Endothelial cell of umbilical vein (primary cell): ENCODE measurements at regions not wholly inside any gene's neighbourhood (a gene's known extent, or its start where the extent isn't known, plus 50 kb on each side); places are given as distances from the start of the nearest gene placed in this dataset.
"Not testable (repeated sequence)": the region's sequence is repeated elsewhere in the genome, so short reads cannot be mapped to it uniquely, and the experiment has no call there.

Experiments
- BruUV-seq: library from RNA; stranded (reverse); fragments of 400-500 nt; replicated peaks from 2 replicates; lab custom pipeline; 2021; lab: Mats Ljungman, UMichigan
- CTCF ChIA-PET: fragments of 300-600, 350-600 bp; sonication (Branson Sonifier 250); formaldehyde crosslinking; loops from one replicate; lab custom pipeline; 2021; ENCODE audit warnings: antibody characterized with exemption, inconsistent platforms; lab: Charles Lee
- POLR2A ChIA-PET: fragments of 300-600, 350-600 bp; sonication (Branson Sonifier 250); formaldehyde crosslinking; loops from one replicate; lab custom pipeline; 2021; ENCODE audit warnings: antibody characterized with exemption, inconsistent platforms; lab: Charles Lee
- DNase-seq: peaks from one replicate; pipeline ENCODE4 v3.0.0-alpha.2; 2011; ENCODE audit warnings: low read depth, low spot score
- FAIRE-seq: peaks from 2 replicates; lab custom pipeline; 2011; peaks lifted over from hg19 to GRCh38; lab: Jason Lieb, UNC
- H2AFZ ChIP-seq: 2 replicates; pipeline ENCODE4 v1.6.0; 2012; ENCODE audit warnings: low read depth, low read length, control low read depth, inconsistent platforms
- H3K27ac ChIP-seq: 2 replicates; pipeline ENCODE4 v1.5.1; 2011; ENCODE audit warnings: low read depth, mild to moderate bottlenecking, control low read depth, low read length, moderate library complexity; ENCODE audit not compliant: insufficient read depth
- H3K27me3 ChIP-seq, 2 experiments: 2 replicates each; pipeline versions ENCODE4 v1.6.0 to v1.6.1; 2011; ENCODE audit warnings: low read length in 2 of 2, mixed read lengths in 1 of 2; ENCODE audit not compliant: control insufficient read depth in 2 of 2, insufficient read depth in 2 of 2
- H3K36me3 ChIP-seq, 2 experiments: 2 replicates in 1 of 2; 3 replicates in 1 of 2; pipeline ENCODE4 v1.5.1; 2011; ENCODE audit warnings: low read length in 2 of 2, mild to moderate bottlenecking in 1 of 2, moderate library complexity in 1 of 2; ENCODE audit not compliant: control insufficient read depth in 2 of 2, insufficient read depth in 2 of 2; ENCODE audit errors: extremely low read depth in 1 of 2
- H3K4me1 ChIP-seq: 3 replicates; pipeline ENCODE4 v1.5.1; 2011; ENCODE audit warnings: mild to moderate bottlenecking, low read length; ENCODE audit not compliant: control insufficient read depth, insufficient read depth; ENCODE audit errors: extremely low read depth
- H3K4me2 ChIP-seq: 2 replicates; pipeline ENCODE4 v1.6.1; 2011; ENCODE audit warnings: low read length, control low read depth, mixed read lengths; ENCODE audit not compliant: insufficient read depth
- H3K4me3 ChIP-seq, 3 experiments: fragments of 200-600 bp in 1 of 3; sonication (generic), shearing (Covaris generic) in 1 of 3; replicated peaks in 1 of 3; 2 replicates each; pipeline ENCODE4 v1.5.1; 2011 to 2016; ENCODE audit warnings: control low read depth in 3 of 3, low read length in 3 of 3, mild to moderate bottlenecking in 2 of 3, inconsistent platforms in 1 of 3, low read depth in 1 of 3, moderate library complexity in 1 of 3; ENCODE audit not compliant: insufficient read depth in 1 of 3
- H3K79me2 ChIP-seq: 2 replicates; pipeline ENCODE4 v1.6.0; 2012; ENCODE audit warnings: low read length, inconsistent platforms; ENCODE audit not compliant: control insufficient read depth, insufficient read depth
- H3K9ac ChIP-seq: replicated peaks from 2 replicates; pipeline ENCODE3; 2011; ENCODE audit warnings: low read length, control low read depth; ENCODE audit not compliant: insufficient read depth; ENCODE audit errors: extremely low read depth
- H3K9me1 ChIP-seq: replicated peaks from 3 replicates; pipeline ENCODE4 v1.6.0; 2011; ENCODE audit warnings: mild to moderate bottlenecking, low read length; ENCODE audit not compliant: control insufficient read depth, insufficient read depth; ENCODE audit errors: extremely low read depth
- H3K9me3 ChIP-seq: replicated peaks from 2 replicates; pipeline ENCODE4 v1.5.1; 2012; ENCODE audit warnings: low read length, inconsistent platforms; ENCODE audit not compliant: control insufficient read depth, insufficient read depth
- H4K20me1 ChIP-seq: replicated peaks from 2 replicates; pipeline ENCODE3; 2011; ENCODE audit warnings: mild to moderate bottlenecking, low read length; ENCODE audit not compliant: control insufficient read depth, insufficient read depth; ENCODE audit errors: extremely low read depth
- dilution Hi-C: fragments of 300-500 bp; cut with MboI; formaldehyde crosslinking; loops from one replicate; pipeline ENCODE4 v1.15.0; 2019; ENCODE audit warnings: low sequenced_read_pairs; ENCODE audit not compliant: extremely low pct_ligation_motif_present
- intact Hi-C: fragments of 100-400 bp; cut with micrococcal nuclease; formaldehyde crosslinking; loops from one replicate; pipeline ENCODE4 v1.10.0; 2022

DNA sequence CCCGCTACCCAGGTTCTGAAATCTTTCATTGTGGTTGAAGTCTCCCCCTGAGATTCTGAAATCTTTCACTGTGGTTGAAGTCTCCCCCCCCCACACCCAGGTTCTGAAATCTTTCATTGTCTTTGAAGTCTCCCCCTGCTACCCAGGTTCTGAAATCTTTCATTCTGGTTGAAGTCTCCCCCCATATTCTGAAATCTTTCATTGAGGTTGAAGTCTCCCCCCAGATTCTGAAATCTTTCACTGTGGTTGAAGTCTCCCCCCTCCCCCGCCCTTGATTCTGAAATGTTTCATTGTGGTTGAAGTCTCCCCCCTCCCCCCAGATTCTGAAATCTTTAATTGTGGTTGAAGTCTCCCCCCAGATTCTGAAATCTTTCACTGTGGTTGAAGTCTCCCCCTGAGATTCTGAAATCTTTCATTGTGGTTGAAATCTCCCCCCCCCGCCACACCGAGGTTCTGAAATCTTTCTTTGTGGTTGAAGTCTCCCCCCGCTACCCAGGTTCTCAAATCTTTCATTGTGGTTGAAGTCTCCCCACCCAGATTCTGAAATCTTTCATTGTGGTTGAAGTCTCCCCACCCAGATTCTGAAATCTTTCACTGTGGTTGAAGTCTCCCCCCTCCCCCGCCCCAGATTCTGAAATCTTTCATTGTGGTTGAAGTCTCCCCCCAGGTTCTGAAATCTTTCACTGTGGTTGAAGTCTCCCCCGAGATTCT, 915.2 kb downstream of the BRD1 start:
- intact Hi-C loops, H3K27ac ChIP-seq, DNase-seq, H3K9me1 ChIP-seq, H3K79me2 ChIP-seq, H3K27me3 ChIP-seq, H2AFZ ChIP-seq, H3K9ac ChIP-seq, FAIRE-seq, H3K4me1 ChIP-seq, BruUV-seq, dilution Hi-C loops, H3K4me3 ChIP-seq, CTCF ChIA-PET, H4K20me1 ChIP-seq, H3K4me2 ChIP-seq, H3K36me3 ChIP-seq, H3K9me3 ChIP-seq, POLR2A ChIA-PET: not testable (repeated sequence)

DNA sequence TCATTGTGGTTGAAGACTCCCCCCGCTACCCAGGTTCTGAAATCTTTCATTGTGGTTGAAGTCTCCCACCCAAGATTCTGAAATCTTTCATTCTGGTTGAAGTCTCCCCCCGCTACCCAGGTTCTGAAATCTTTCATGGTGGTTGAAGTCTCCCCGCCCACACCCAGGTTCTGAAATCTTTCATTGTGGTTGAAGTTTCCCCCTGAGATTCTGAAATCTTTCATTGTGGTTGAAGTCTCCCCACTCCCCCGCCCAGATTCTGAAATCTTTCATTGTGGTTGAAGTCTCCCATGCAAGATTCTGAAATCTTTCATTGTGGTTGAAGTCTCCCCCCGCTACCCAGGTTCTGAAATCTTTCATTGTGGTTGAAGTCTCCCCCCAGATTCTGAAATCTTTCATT, 916.0 kb downstream of the BRD1 start:
- intact Hi-C loops, POLR2A ChIA-PET, H3K9ac ChIP-seq, BruUV-seq, H3K9me3 ChIP-seq, H3K36me3 ChIP-seq, CTCF ChIA-PET, H4K20me1 ChIP-seq, H2AFZ ChIP-seq, H3K4me2 ChIP-seq, dilution Hi-C loops, H3K4me1 ChIP-seq, FAIRE-seq, H3K27me3 ChIP-seq, H3K9me1 ChIP-seq, DNase-seq, H3K27ac ChIP-seq, H3K4me3 ChIP-seq, H3K79me2 ChIP-seq: not testable (repeated sequence)

DNA sequence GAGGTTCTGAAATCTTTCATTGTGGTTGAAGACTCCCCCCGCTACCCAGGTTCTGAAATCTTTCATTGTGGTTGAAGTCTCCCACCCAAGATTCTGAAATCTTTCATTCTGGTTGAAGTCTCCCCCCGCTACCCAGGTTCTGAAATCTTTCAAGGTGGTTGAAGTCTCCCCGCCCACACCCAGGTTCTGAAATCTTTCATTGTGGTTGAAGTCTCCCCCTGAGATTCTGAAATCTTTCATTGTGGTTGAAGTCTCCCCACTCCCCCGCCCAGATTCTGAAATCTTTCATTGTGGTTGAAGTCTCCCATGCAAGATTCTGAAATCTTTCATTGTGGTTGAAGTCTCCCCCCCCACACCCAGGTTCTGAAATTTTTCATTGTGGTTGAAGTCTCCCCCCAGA, 916.6 kb downstream of the BRD1 start:
- dilution Hi-C loops, H3K4me2 ChIP-seq, H3K27ac ChIP-seq, H3K9me1 ChIP-seq, intact Hi-C loops, H2AFZ ChIP-seq, FAIRE-seq, CTCF ChIA-PET, DNase-seq, POLR2A ChIA-PET, H3K27me3 ChIP-seq, H3K79me2 ChIP-seq, H3K4me1 ChIP-seq, H3K36me3 ChIP-seq, H4K20me1 ChIP-seq, H3K4me3 ChIP-seq, H3K9me3 ChIP-seq, H3K9ac ChIP-seq, BruUV-seq: not testable (repeated sequence)
